Common myeloid progenitor, CD34-positive (primary cell): ENCODE measurements at regions not wholly inside any gene's neighbourhood (a gene's known extent, or its start where the extent isn't known, plus 50 kb on each side); places are given as distances from the start of the nearest gene placed in this dataset.

Experiments used
- CTCF ChIA-PET: fragments of 350-600 bp; sonication (Branson Sonifier 250); formaldehyde crosslinking; loops from one replicate; lab custom pipeline; 2021; ENCODE audit warnings: antibody characterized with exemption; lab: Charles Lee
- POLR2A ChIA-PET: fragments of 350-600 bp; sonication (Branson Sonifier 250); formaldehyde crosslinking; loops from one replicate; lab custom pipeline; 2021; ENCODE audit warnings: antibody characterized with exemption; lab: Charles Lee
- DNase-seq, 3 donors: peaks; one replicate each; pipeline versions ENCODE4 v3.0.0 to v3.0.0-alpha.2; 2013
- H3K27ac ChIP-seq, 2 experiments: 1 replicate in 1 of 2; 2 replicates in 1 of 2; pipeline ENCODE4 v1.7.0; 2013; ENCODE audit warnings: inconsistent platforms in 2 of 2, low read length in 2 of 2, mild to moderate bottlenecking in 2 of 2, low read depth in 1 of 2, moderate library complexity in 1 of 2; ENCODE audit not compliant: severe bottlenecking in 2 of 2, insufficient read depth in 1 of 2, poor library complexity in 1 of 2
- H3K27me3 ChIP-seq, 5 experiments: replicated peaks in 2 of 5; 1 replicate in 3 of 5; 2 replicates in 2 of 5; pipeline versions ENCODE4 v1.6.1 to v1.7.0; 2013; ENCODE audit warnings: low read length in 4 of 5, mild to moderate bottlenecking in 2 of 5, moderate library complexity in 2 of 5, inconsistent platforms in 1 of 5; ENCODE audit not compliant: insufficient read depth in 5 of 5, control insufficient read depth in 4 of 5
- H3K36me3 ChIP-seq, 4 experiments: 1 replicate in 2 of 4; 2 replicates in 2 of 4; pipeline versions ENCODE4 v1.6.1 to v1.7.0; 2013; ENCODE audit warnings: low read length in 3 of 4, control low read depth in 1 of 4, mild to moderate bottlenecking in 1 of 4; ENCODE audit not compliant: control insufficient read depth in 4 of 4, insufficient read depth in 4 of 4
- H3K4me1 ChIP-seq, 4 experiments: 1 replicate in 3 of 4; 2 replicates in 1 of 4; pipeline versions ENCODE4 v1.6.1 to v1.7.1; 2013; ENCODE audit warnings: low read length in 3 of 4, mild to moderate bottlenecking in 3 of 4, control low read depth in 1 of 4, inconsistent platforms in 1 of 4, moderate library complexity in 1 of 4; ENCODE audit not compliant: control insufficient read depth in 4 of 4, insufficient read depth in 4 of 4; ENCODE audit errors: control extremely low read depth in 1 of 4
- H3K4me3 ChIP-seq, 7 experiments: 1 replicate in 4 of 7; 2 replicates in 3 of 7; pipeline versions ENCODE4 v1.5.1 to v1.7.0; 2013; ENCODE audit warnings: mild to moderate bottlenecking in 7 of 7, low read length in 6 of 7, moderate library complexity in 6 of 7, inconsistent platforms in 2 of 7, low read depth in 2 of 7, control low read depth in 1 of 7; ENCODE audit not compliant: insufficient read depth in 4 of 7, control insufficient read depth in 1 of 7; ENCODE audit errors: extremely low read depth in 1 of 7
- H3K9me3 ChIP-seq, 5 experiments: 1 replicate in 4 of 5; 2 replicates in 1 of 5; pipeline versions ENCODE4 v1.6.1 to v1.7.1; 2013; ENCODE audit warnings: low read length in 4 of 5, mild to moderate bottlenecking in 2 of 5, inconsistent platforms in 1 of 5, low read depth in 1 of 5, moderate library complexity in 1 of 5; ENCODE audit not compliant: control insufficient read depth in 4 of 5, insufficient read depth in 2 of 5; ENCODE audit errors: control extremely low read depth in 1 of 5
- WGBS: methylation state at CpG from one replicate; pipeline ENCODE4 v1.1.5; 2013; ENCODE audit not compliant: insufficient coverage; 5-methylcytosine and 5-hydroxymethylcytosine counted together

DNA sequence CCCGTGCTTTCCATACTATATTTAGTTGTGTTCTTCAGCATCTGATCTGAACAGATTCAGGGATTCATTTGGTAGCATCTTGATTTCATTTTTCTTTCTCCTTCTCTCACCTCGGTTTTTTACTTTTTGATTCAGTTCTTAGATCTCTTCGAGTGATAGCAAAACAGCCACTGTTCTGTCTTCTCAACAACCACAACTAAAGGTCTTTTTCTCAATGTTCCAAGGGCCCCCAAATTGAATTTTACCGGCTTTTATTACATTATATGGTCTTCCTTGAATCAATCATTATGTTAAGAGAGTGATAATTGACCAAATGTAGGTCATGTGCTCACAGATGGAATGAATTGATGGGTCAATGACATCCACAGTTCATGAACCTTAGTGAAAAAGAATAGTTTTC is 164.5 kb upstream of the LMNTD1 start:
- DNase-seq = no peak
- no peaks in the 10 kb centered on the region for H3K9me3 ChIP-seq
- no peak overlapping the region for H3K27ac ChIP-seq
- no peaks in the 10 kb centered on the region for H3K36me3 ChIP-seq
- no peak overlapping the region for H3K4me3 ChIP-seq
- H3K4me1 ChIP-seq = no peaks in the 10 kb centered on the region
- 100% methylated on average over 2 of the region's 4 CpGs for WGBS
- ChIA-PET POLR2A (no interaction called here), CTCF (no interaction called here)
- no peaks in the 10 kb centered on the region for H3K27me3 ChIP-seq

DNA sequence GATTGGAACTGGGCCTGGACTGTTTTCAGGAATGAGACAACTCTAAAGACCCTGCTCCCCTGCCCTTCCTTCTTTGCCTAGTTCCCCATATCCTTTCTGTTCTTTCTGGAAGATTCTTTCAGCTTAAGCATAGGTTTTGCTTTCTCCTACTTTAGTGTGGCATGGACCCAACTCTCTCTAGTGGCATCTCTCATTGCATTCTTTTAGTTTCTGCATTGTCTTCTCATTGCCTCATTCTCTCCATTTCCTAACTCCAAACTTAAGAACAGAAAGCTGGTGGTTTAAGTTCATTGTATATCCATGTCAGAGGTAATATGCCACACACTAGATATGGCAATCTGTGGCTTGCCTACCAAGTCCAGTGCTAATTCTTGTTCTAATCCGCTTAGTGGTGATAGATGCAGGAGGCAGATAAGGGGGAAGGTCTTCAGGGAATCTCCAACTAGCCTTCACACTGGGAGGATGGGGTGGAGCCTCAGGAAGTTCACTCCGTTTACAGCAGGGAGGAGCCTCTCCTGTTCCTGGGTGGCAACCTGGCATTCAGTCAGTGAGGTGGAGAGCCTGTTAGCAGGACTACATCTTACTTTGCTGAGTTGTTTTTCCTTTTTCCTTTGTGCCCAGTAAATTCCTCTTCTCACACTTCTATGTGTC is 165.1 kb upstream of the LMNTD1 start:
- POLR2A ChIA-PET = no interaction called here
- 83% methylated on average over 2 of the region's 2 CpGs for WGBS
- H3K27me3 ChIP-seq = no peaks in the 10 kb centered on the region
- H3K36me3 ChIP-seq = no peaks in the 10 kb centered on the region
- H3K4me3 ChIP-seq = no peak overlapping the region
- CTCF ChIA-PET = no interaction called here
- no peak for DNase-seq
- H3K4me1 ChIP-seq = no peaks in the 10 kb centered on the region
- H3K9me3 ChIP-seq = no peaks in the 10 kb centered on the region
- H3K27ac ChIP-seq = no peak overlapping the region

DNA sequence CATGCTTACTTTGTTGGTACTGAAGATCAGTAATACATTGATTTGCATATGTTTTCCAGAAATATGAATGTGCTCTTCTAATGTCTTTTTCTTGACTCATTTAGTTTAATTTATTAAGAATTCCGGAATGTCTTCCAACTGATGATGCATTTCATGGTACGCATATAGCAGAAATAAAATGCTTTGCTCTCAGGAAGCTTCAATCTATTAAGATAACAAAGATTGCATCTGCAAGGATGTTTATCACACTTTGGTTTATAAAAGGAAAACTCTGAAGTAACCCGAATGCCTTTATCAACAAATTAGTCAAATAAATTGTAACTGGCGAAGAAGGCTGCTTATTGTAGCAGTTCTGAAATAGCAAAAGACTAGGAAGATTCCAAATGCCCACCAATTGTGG is 166.4 kb upstream of the LMNTD1 start:
- H3K36me3 ChIP-seq = no peaks in the 10 kb centered on the region
- H3K27ac ChIP-seq = no peak overlapping the region
- no peak for DNase-seq
- ChIA-PET CTCF (no interaction called here), POLR2A (no interaction called here)
- no peaks in the 10 kb centered on the region for H3K27me3 ChIP-seq
- no peak overlapping the region for H3K4me3 ChIP-seq
- WGBS = 63% methylated on average over 2 of the region's 4 CpGs
- H3K9me3 ChIP-seq = no peaks in the 10 kb centered on the region
- H3K4me1 ChIP-seq = no peaks in the 10 kb centered on the region

DNA sequence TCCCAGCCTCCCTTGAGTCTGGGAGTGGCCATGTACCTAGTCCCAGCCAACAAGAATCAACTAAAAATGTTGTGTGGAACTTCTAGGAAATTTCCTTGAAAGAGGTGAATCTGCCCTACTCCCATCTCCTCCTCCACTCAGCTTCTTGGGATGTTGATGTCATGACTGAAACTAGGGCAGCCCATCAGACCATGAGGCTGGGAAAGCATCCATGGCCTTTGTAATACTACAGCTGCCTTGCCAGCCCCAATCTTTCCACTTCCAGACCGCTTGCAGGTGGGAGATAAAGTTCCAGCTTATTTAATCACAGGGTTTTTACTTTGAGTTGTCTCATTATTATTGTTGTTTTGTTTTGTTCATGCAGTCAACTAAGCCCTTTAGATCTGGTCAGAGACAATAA is 170.3 kb upstream of the LMNTD1 start:
- WGBS = no CpG with 5 or more reads among the region's 1 CpG
- DNase-seq = no peak
- POLR2A ChIA-PET = no interaction called here

DNA sequence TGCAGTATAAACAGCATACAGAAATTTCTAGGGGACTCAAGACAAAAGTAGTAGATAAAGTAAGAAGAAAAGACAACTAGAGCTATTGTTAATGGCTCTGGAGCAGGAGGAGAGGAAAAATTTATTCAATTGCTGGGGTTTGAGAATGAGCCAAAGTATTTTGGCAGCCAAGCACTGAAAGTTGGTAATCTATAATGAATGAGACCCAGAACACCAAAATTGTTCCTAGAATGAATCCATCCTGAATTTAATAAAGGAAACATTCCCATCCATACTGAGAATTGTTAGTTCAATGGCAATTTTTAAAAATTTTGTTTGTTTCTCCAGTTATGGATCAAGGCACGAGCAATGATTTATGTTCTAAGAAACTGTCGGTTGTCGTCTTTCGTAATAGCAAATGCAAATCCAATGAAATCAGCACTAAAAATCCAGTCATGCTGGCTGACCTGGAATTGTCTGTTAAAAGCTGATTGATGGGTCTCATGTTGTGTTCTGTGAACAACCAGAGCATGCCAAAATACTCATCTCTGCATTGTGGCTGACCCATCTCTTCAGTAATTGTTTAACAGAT is 170.9 kb upstream of the LMNTD1 start:
- H3K9me3 ChIP-seq = peaks cover 0 to 6% (median 1%) of the 10 kb centered on the region in 5 experiments
- no peak overlapping the region for H3K27ac ChIP-seq
- no peak for DNase-seq
- H3K4me1 ChIP-seq = no peaks in the 10 kb centered on the region
- WGBS = 96% methylated on average over 4 of the region's 4 CpGs
- H3K4me3 ChIP-seq = no peak overlapping the region
- CTCF ChIA-PET = no interaction called here
- POLR2A ChIA-PET = no interaction called here
- no peaks in the 10 kb centered on the region for H3K36me3 ChIP-seq
- H3K27me3 ChIP-seq = no peaks in the 10 kb centered on the region

More for the DNA sequence above, 170.3 kb upstream of the LMNTD1 start:
- no peaks in the 10 kb centered on the region for H3K27me3 ChIP-seq
- H3K4me1 ChIP-seq = no peaks in the 10 kb centered on the region
- H3K27ac ChIP-seq = no peak overlapping the region
- H3K9me3 ChIP-seq = peaks cover 0 to 4% (median under 1%) of the 10 kb centered on the region in 5 experiments
- CTCF ChIA-PET = no interaction called here
- H3K4me3 ChIP-seq = no peak overlapping the region
- no peaks in the 10 kb centered on the region for H3K36me3 ChIP-seq

DNA sequence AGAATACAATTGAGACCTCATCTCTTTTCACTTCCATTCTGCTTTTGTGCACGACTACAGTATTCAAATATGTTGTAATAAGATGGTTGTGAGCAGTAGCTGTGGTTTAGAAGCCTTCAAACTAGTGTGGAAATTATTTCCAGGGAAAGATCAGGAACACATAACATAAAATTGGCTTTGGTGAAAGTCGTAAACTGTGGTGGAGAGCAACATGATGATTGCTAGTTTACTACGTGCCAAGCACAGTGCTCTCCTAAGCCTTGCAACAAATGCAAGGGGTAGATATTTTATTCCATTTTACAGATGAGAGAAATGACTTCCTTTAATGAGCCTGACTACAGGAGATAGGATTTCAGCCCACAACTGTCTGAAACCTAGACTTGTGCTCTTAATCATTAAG is 172.4 kb upstream of the LMNTD1 start:
- no peaks in the 10 kb centered on the region for H3K36me3 ChIP-seq
- H3K27ac ChIP-seq = no peak overlapping the region
- POLR2A ChIA-PET = no interaction called here

DNA sequence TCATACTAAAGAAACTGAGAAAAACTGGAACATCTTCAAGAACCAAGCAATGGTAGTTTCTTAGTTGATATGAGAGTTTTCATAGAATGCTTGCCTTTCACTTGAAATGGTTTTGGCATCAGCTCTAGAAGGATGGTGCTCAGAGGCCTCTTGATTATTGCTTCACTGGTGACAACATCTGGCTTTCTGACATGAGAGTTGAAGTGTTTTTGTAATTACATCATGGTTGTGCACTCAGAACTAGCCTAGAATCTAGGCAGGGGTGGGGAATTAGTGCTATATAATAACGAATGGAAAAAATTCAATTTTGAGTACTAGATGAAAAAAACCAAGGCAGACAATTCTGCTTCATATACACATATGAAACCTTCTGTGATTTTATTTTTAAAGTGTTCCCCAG is 172.8 kb upstream of the LMNTD1 start:
- DNase-seq = no peak
- CTCF ChIA-PET = no interaction called here
- no peaks in the 10 kb centered on the region for H3K27me3 ChIP-seq
- no peak overlapping the region for H3K4me3 ChIP-seq
- H3K9me3 ChIP-seq = peaks cover 0 to 6% (median 2%) of the 10 kb centered on the region in 5 experiments
- no peak overlapping the region for H3K27ac ChIP-seq
- no CpG with 5 or more reads among the region's 1 CpG for WGBS
- H3K36me3 ChIP-seq = no peaks in the 10 kb centered on the region
- POLR2A ChIA-PET = no interaction called here
- peaks cover 0 to 12% (median 6%) of the 10 kb centered on the region in 4 experiments for H3K4me1 ChIP-seq

More for the DNA sequence above, 172.4 kb upstream of the LMNTD1 start:
- H3K27me3 ChIP-seq = no peaks in the 10 kb centered on the region
- CTCF ChIA-PET = no interaction called here
- 79% methylated on average over 2 of the region's 3 CpGs for whole genome bisulfite sequencing
- no peak for DNase-seq
- H3K4me3 ChIP-seq = no peak overlapping the region
- H3K9me3 ChIP-seq = peaks cover 0 to 6% (median 2%) of the 10 kb centered on the region in 5 experiments
- peaks cover 0 to 8% (median 2%) of the 10 kb centered on the region in 4 experiments for H3K4me1 ChIP-seq
